ENCODE measurements at regions not wholly inside any gene's neighbourhood (a gene's known extent, or its start where the extent isn't known, plus 50 kb on each side); places are given as distances from the start of the nearest gene placed in this dataset.
"Not testable (repeated sequence)": the region's sequence is repeated elsewhere in the genome, so short reads cannot be mapped to it uniquely, and the experiment has no call there.

DNA sequence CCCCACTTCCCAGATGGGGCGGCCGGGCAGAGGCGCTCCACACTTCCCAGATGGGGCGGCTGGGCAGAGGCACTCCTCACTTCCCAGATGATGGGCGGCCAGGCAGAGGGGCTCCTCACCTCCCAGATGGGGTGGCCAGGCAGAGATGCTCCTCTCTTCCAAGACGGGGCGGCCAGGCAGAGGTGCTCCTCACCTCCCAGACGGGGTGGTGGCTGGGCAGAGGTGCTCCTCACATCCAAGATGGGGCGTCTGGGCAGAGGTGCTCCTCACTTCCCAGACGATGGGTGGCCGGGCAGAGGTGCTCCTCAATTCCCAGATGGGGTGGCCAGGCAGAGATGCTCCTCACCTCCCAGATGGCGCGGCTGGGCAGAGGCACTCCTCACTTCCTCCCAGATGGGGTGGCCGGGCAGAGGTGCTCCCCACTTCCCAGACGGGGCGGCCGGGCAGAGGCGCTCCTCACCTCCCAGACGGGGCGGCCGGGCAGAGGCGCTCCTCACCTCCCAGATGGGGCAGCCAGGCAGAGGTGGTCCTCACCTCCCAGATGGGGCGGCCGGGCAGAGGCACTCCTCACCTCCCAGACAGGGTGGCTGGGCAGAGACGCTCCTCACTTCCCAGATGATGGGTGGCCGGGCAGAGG, 275.2 kb downstream of the LIPI start:
- H3K36me3 Mint-ChIP-seq; H3K9me3 Mint-ChIP-seq (ENCODE audit: low read depth); ATAC-seq; DNase-seq; H3K4me1 Mint-ChIP-seq; CTCF ChIA-PET; H3K27ac Mint-ChIP-seq; H3K4me3 Mint-ChIP-seq; H3K27me3 Mint-ChIP-seq: not testable (repeated sequence)

DNA sequence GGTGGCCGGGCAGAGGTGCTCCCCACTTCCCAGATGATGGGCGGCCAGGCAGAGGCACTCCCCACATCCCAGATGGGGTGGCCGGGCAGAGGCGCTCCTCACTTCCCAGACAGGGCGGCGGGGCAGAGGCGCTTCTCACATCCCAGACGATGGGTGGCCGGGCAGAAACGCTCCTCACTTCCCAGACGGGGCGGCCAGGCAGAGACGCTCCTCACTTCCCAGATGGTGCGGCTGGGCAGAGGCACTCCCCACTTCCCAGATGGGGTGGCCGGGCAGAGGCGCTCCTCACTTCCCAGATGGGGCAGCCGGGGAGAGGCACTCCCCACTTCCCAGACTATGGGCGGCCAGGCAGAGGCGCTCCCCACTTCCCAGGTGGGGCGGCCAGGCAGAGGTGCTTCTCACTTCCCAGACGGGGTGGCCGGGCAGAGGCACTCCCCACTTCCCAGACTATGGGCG, 275.8 kb downstream of the LIPI start:
- H3K27me3 Mint-ChIP-seq; CTCF ChIA-PET; H3K4me3 Mint-ChIP-seq; DNase-seq; H3K9me3 Mint-ChIP-seq (ENCODE audit: low read depth); H3K4me1 Mint-ChIP-seq; H3K27ac Mint-ChIP-seq; H3K36me3 Mint-ChIP-seq; ATAC-seq: not testable (repeated sequence)

DNA sequence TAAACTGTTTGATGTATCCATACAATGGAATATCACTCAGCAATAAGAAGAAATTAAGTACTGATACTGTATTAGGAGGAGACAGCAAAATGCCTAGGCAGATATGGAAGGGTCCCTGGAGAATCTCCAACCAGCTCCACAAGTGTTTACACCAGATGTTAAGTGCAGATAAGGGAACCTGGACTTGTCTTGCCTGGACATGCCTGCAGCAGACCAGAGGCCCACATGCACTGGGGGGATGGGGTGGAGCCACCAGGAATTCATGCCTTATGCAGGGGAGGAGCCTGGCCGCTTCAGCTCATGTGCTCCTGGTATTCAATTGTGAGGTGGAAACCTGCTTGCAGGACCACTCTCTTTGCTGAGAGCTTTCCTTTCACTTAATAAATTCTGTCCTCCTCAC, 287.6 kb downstream of the LIPI start:
- H3K36me3 Mint-ChIP-seq; H3K9me3 Mint-ChIP-seq (ENCODE audit: low read depth); H3K27ac Mint-ChIP-seq; H3K27me3 Mint-ChIP-seq; CTCF ChIA-PET; DNase-seq; H3K4me3 Mint-ChIP-seq; ATAC-seq: not testable (repeated sequence)
- H3K4me1 Mint-ChIP-seq = peaks cover 13% of the 10 kb centered on the region

DNA sequence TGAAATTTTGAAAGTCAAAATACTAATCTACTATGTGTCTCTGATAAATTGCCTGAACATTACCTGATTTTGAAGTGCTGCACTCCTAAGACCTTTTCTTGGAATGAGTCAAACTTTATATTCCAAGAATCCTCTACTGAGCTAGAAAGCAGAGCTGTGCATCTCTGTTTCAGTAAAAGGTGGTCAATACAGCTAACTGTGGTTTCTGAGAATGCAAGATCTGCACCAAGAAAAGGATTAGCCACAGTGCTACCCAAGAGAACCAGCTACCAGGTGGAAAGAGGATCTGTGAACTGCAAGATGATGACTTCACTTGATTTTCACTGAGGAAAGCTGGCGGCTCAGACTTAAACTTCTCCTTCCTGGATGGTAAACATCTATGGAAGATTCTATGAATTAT, 289.3 kb downstream of the LIPI start:
- DNase-seq; H3K27me3 Mint-ChIP-seq; CTCF ChIA-PET; H3K36me3 Mint-ChIP-seq; ATAC-seq; H3K9me3 Mint-ChIP-seq (ENCODE audit: low read depth); H3K4me3 Mint-ChIP-seq; H3K27ac Mint-ChIP-seq: not testable (repeated sequence)
- peaks cover 13% of the 10 kb centered on the region for H3K4me1 Mint-ChIP-seq

DNA sequence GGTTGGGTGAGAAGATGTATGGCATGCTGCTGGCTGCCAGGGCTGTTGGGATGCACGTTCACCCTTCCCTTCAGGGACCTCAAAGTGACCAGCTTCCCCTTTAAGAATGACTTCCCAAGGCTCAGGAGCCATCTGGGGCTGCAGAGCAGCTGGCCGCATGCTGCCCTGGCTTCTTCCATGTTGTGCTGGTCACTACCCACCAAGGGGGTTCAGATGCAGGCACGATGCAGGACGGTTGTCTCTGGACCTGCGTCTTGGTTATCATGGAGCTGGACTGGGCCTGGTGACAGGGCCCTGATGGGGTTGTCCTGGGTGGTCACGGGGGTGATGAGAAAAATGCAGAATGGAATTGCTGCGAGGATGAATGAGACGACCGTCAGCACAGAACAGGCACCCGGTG, 297.8 kb downstream of the POTED start:
- CTCF ChIA-PET; H3K36me3 Mint-ChIP-seq; H3K4me3 Mint-ChIP-seq; H3K4me1 Mint-ChIP-seq; ATAC-seq; DNase-seq; H3K9me3 Mint-ChIP-seq (ENCODE audit: low read depth); H3K27me3 Mint-ChIP-seq; H3K27ac Mint-ChIP-seq: not testable (repeated sequence)

DNA sequence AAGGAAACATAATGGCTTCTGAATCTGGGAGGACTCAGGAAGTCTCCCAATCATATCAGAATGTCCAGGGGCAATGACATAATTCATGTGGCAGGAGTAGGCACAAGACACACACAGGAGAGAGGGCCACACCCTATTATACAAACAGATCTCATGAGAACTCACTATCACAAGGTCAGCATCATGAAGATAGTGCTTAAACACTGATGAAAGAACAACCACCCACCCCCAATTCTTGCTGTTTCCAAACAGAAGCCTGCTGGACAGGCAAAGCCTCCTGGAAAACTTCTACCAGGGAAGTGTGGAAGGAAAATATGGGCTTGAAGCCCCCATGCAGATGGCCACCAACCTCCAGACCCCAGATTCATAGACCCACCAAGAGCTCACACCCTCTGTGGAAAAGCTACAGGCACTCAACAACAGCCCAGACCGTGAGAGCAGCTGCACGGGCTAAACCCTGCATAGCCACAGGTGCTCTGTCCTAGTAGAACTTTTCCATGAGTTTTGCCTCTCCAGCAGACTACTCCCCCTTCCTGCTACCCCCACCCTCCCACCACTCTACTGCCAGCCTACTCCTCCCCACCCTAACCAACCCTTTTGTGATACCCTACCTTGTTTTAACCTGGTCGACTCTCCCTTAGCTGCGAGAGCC, 287.1 kb downstream of the POTED start:
- H3K4me3 Mint-ChIP-seq; H3K27me3 Mint-ChIP-seq; ATAC-seq; DNase-seq; H3K36me3 Mint-ChIP-seq; H3K27ac Mint-ChIP-seq; CTCF ChIA-PET; H3K9me3 Mint-ChIP-seq (ENCODE audit: low read depth); H3K4me1 Mint-ChIP-seq: not testable (repeated sequence)

DNA sequence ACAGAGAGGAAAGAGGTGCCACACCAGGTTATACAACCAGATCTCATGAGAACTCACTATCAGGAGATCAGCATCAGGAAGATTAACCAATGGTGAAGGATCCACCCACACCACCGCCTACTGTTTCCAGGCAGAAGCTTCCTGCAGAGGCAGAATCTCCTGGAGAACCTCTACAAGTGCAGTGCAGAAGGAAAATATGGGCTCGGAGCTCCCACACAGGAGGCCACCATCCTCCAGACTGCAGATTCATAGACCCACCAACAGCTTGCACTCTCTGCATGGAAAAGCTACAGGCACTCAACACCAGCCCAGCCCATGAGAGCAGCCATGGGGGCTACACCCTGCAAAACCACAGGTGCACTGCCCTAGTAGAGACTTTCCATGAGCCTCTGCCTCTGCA, 284.0 kb downstream of the POTED start:
- ATAC-seq = not testable (repeated sequence)

DNA sequence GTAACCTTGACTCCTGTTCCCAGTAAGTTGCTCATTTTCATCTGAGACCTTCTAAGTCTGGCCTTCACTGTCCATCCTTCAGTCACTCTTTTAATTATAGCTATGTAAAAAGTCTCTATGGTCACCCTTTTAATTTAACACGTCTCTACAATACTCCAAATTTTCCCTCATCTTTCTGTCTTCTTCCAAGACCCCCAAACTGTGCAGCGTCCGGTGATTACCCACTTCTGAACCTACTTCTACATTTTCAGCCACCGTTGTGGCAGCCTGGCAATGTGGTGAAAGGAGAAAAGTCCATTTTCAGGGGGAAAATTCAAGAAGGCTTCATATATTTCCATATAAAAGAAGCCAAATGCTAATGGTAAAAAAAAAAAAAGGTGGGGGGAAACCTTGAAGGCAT, 283.4 kb downstream of the POTED start:
- DNase-seq; CTCF ChIA-PET; H3K36me3 Mint-ChIP-seq; H3K4me1 Mint-ChIP-seq; H3K9me3 Mint-ChIP-seq (ENCODE audit: low read depth); ATAC-seq; H3K4me3 Mint-ChIP-seq; H3K27ac Mint-ChIP-seq; H3K27me3 Mint-ChIP-seq: not testable (repeated sequence)

More for the DNA sequence above, 284.0 kb downstream of the POTED start:
- H3K27me3 Mint-ChIP-seq; CTCF ChIA-PET; DNase-seq; H3K4me1 Mint-ChIP-seq; H3K36me3 Mint-ChIP-seq; H3K27ac Mint-ChIP-seq; H3K9me3 Mint-ChIP-seq (ENCODE audit: low read depth); H3K4me3 Mint-ChIP-seq: not testable (repeated sequence)

DNA sequence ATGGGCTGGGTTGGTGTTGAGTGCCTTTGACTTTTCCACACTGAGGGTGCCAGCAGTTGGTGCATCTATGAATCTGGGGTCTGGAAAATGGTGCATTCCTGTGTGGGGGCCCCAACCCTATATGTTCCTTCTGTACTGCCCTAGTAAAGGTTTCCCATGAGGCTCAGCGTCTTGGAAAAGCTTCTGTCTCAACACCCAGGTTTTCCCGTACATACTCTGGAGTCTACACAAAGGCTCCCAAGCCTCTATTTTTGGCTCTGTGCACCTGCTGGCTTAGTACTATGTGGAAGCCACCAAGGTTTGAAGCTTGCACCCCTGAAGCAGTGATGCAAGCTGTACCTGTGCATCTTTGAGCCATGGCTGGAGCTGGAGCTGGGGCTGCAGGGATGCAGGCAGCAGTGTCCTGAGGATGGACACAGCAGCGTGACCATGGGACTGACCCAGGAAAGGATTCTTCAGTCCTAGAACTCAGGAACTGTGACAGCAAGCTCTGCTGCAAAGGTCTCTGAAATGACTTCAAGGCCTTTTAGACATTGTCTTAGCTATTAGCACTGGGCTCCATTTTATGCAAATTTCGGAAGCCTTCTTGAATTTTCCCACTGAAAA, 282.7 kb downstream of the POTED start:
- CTCF ChIA-PET; H3K27ac Mint-ChIP-seq; DNase-seq; H3K27me3 Mint-ChIP-seq; ATAC-seq; H3K4me1 Mint-ChIP-seq; H3K36me3 Mint-ChIP-seq; H3K9me3 Mint-ChIP-seq (ENCODE audit: low read depth); H3K4me3 Mint-ChIP-seq: not testable (repeated sequence)

DNA sequence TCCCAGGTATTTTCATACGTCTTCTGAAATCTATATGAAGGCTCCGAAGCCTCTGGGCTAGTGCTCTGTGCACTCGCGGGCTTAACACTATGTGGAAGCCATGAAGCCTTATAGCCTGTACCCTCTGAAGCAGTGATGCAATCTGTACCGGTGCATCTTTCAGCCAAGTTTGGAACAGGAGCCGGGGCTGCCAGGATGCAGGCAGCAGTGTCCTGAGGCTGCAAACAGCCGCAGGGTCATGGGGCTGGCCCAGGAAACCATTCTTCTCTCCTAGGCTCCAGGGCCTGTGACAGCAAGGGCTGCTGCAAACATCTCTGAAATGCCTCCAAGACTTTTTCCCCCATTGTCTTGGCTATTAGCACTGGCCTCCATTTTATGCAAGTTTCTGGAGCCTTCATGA, 279.6 kb downstream of the POTED start:
- not testable (repeated sequence) for ATAC-seq, H3K4me3 Mint-ChIP-seq

DNA sequence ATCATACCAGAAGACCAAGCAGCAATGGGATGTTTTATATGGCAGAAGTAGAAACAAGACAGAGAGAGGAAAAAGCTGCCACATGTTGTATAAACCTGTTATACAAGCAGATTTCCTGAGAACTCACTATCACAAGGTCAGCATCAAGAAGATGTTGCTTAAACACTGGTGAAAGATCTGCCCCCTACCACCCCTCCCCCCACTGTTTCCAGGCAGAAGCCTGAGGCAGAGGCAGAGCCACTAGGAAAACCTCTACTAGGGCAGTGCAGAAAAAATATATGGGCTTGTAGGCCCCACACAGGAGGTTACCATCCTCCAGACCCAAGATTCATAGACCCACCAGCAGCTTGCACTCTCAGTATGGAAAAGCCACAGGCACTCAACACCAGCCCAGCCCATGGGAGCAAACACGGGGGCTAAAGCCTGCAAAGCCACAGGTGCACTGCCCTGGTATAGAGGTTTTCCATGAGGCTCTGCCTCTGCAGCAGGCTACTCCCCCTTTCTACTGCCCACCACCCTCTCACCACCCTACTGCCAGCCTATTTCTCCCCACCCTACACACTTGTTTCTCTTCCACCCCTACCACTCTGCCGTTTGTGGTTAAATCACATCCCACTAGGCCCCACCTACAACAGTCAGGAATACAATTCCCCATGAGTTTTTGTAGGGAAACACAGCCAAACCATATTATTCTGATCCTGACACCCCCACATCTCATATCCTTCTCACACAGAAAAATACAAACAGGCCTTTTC, 274.2 kb downstream of the POTED start:
- H3K27me3 Mint-ChIP-seq, H3K4me1 Mint-ChIP-seq, CTCF ChIA-PET: not testable (repeated sequence)

More for the DNA sequence above, 279.6 kb downstream of the POTED start:
- H3K27me3 Mint-ChIP-seq; H3K4me1 Mint-ChIP-seq; H3K27ac Mint-ChIP-seq; DNase-seq; H3K36me3 Mint-ChIP-seq; CTCF ChIA-PET; H3K9me3 Mint-ChIP-seq (ENCODE audit: low read depth): not testable (repeated sequence)

DNA sequence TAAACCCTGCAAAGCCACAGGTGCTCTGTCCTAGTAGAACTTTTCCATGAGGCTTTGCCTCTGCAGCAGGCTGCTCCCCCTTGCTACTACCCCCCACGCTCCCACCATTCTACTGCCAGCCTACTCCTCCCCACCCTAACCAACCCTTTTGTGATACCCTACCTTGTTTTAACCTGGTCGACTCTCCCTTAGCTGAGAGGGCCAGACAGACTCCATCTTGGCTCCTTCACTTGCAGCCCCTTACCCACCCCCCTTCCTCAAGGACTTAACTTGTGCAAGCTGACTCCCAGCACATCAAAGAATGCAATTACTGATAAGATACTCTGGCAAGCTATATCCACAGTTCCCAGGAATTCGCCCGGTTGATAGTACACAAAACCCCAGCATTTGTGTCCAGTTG, 267.9 kb downstream of the POTED start:
- CTCF ChIA-PET; H3K27me3 Mint-ChIP-seq; DNase-seq; H3K4me1 Mint-ChIP-seq; ATAC-seq; H3K27ac Mint-ChIP-seq; H3K4me3 Mint-ChIP-seq; H3K9me3 Mint-ChIP-seq (ENCODE audit: low read depth); H3K36me3 Mint-ChIP-seq: not testable (repeated sequence)

More for the DNA sequence above, 274.2 kb downstream of the POTED start:
- not testable (repeated sequence) for ATAC-seq; H3K36me3 Mint-ChIP-seq; H3K9me3 Mint-ChIP-seq (ENCODE audit: low read depth); H3K27ac Mint-ChIP-seq; DNase-seq; H3K4me3 Mint-ChIP-seq

DNA sequence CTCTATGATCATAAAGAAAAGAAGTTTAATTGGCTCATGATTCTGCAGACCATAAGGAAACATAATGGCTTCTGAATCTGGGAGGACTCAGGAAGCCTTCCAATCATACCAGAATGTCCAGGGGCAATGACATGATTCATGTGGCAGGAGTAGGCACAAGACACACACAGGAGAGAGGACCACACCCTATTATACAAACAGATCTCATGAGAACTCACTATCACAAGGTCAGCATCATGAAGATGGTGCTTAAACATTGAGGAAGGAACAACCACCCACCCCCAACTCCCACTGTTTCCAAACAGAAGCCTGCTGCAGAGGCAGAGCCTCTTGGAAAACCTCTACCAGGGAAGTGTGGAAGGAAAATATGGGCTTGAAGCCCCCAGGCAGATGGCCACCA, 267.4 kb downstream of the POTED start:
- H3K9me3 Mint-ChIP-seq (ENCODE audit: low read depth); H3K4me3 Mint-ChIP-seq; H3K36me3 Mint-ChIP-seq; DNase-seq; ATAC-seq; CTCF ChIA-PET; H3K27me3 Mint-ChIP-seq; H3K4me1 Mint-ChIP-seq; H3K27ac Mint-ChIP-seq: not testable (repeated sequence)

DNA sequence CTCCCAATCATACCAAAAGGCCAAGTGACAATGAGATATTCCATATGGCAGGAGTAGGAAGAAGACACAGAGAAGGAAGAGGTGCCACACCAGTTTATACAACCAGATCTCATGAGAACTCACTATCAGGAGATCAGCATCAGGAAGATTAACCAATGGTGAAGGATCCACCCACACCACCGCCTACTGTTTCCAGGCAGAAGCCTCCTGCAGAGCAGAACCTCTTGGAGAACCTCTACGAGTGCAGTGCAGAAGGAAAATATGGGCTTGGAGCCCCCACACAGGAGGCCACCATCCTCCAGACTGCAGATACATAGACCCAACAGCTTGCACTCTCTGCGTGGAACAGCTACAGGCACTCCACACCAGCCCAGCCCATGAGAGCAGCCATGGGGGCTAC, 264.4 kb downstream of the POTED start:
- H3K36me3 Mint-ChIP-seq; H3K27me3 Mint-ChIP-seq; H3K9me3 Mint-ChIP-seq (ENCODE audit: low read depth); H3K27ac Mint-ChIP-seq; H3K4me1 Mint-ChIP-seq; DNase-seq; ATAC-seq; H3K4me3 Mint-ChIP-seq; CTCF ChIA-PET: not testable (repeated sequence)
